GM23248 (cell line): ENCODE measurements at regions not wholly inside any gene's neighbourhood (a gene's known extent, or its start where the extent isn't known, plus 50 kb on each side); places are given as distances from the start of the nearest gene placed in this dataset.

ENCODE experiments used
- EZH2 ChIP-seq: fragments of 200-600 bp; sonication (generic); IDR thresholded peaks from 2 replicates; pipeline ENCODE4 v1.6.1; 2018; ENCODE audit warnings: antibody characterized with exemption, mild to moderate bottlenecking; ENCODE audit not compliant: insufficient read depth, poor library complexity, severe bottlenecking
- EZH2phosphoT487 ChIP-seq: fragments of 200-600 bp; sonication (generic); IDR thresholded peaks from 2 replicates; pipeline ENCODE4 v1.6.1; 2018; ENCODE audit warnings: antibody characterized with exemption, moderate library complexity, mild to moderate bottlenecking, low read depth; ENCODE audit not compliant: insufficient read depth

DNA sequence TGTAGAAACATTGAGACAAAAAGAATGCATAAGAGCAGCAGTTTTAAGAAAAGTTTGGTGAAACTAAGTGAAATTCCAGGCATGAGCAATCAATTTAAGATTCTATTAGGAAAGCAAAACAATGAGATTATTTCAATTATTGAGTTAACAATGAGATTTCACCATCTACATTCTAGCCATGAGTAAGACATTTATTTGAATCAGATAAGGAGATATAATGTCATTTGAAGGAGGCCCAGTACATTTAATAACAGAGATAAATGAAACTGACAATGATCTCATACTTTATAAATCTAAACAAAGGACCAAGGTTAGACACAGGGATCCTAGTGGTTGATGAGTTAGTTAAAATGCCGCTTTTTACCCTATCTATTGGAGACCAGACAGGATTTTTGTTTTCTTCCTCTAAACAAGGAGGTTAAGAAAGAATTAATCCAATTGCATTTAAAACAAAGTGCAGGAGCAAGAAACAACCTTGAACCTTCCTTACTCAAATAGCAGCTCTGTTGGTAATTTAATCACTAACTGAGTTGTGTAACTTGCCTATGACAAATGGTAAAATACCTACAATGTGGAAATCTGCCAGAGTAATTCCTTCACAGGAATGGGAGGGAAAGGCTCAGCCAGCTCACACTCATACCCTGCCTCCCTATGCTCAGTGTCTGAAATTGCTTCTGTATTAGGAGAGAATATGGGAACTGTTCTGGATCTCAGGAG, 103.5 kb upstream of the NR3C1 start:
- TF ChIP-seq EZH2, result no peak
- TF ChIP-seq EZH2phosphoT487, result peak; percentile 89
